Neural cell (in vitro differentiated cells): ENCODE measurements at regions not wholly inside any gene's neighbourhood (a gene's known extent, or its start where the extent isn't known, plus 50 kb on each side); places are given as distances from the start of the nearest gene placed in this dataset.

ENCODE experiments used
- H2AFZ ChIP-seq: fragments of 200-600, 300-800 bp; sonication (generic), shearing (Covaris generic); 2 replicates; pipeline ENCODE4 v1.6.0; 2014; ENCODE audit warnings: low read depth, mild to moderate bottlenecking, antibody characterized with exemption, low read length, moderate library complexity
- H3F3A ChIP-seq: fragments of 200-600 bp; shearing (Covaris generic); 2 replicates; pipeline ENCODE4 v1.6.1; 2016; ENCODE audit warnings: mild to moderate bottlenecking, moderate library complexity, mixed read lengths, antibody characterized with exemption, low read length; ENCODE audit not compliant: insufficient read depth, poor library complexity, severe bottlenecking
- H3K27ac ChIP-seq: fragments of 200-600, 300-800 bp; sonication (generic), shearing (Covaris generic); 2 replicates; pipeline ENCODE4 v1.5.1; 2014; ENCODE audit warnings: mild to moderate bottlenecking, low read length, moderate library complexity
- H3K27me3 ChIP-seq: fragments of 300-800, 200-600 bp; sonication (generic), shearing (Covaris generic); 2 replicates; pipeline ENCODE4 v1.6.0; 2014; ENCODE audit warnings: mild to moderate bottlenecking, low read depth, low read length, moderate library complexity; ENCODE audit not compliant: insufficient read depth
- H3K36me3 ChIP-seq: fragments of 300-800, 200-600 bp; sonication (generic), shearing (Covaris generic); 2 replicates; pipeline ENCODE4 v1.5.1; 2014; ENCODE audit warnings: mild to moderate bottlenecking, antibody characterized with exemption, low read length, moderate library complexity; ENCODE audit not compliant: insufficient read depth
- H3K4me2 ChIP-seq: fragments of 300-800, 200-600 bp; sonication (generic), shearing (Covaris generic); 2 replicates; pipeline ENCODE4 v1.6.0; 2014; ENCODE audit warnings: mild to moderate bottlenecking, low read length
- H3K4me3 ChIP-seq: fragments of 300-800, 200-600 bp; sonication (generic), shearing (Covaris generic); 2 replicates; pipeline ENCODE4 v1.5.1; 2014; ENCODE audit warnings: mild to moderate bottlenecking, low read length, moderate library complexity
- H3K79me2 ChIP-seq: fragments of 200-600 bp; shearing (Covaris generic); replicated peaks from 2 replicates; pipeline ENCODE4 v1.6.0; 2014; ENCODE audit warnings: mild to moderate bottlenecking, low read length, moderate library complexity; ENCODE audit not compliant: insufficient read depth
- H3K9ac ChIP-seq: fragments of 300-800, 200-600 bp; sonication (generic), shearing (Covaris generic); 2 replicates; pipeline ENCODE4 v1.6.1; 2016; ENCODE audit warnings: mild to moderate bottlenecking, low read length, mixed read lengths
- H3K9me2 ChIP-seq: fragments of 200-600 bp; shearing (Covaris generic); 2 replicates; pipeline ENCODE4 v1.6.1; 2016; ENCODE audit warnings: mild to moderate bottlenecking, low read length, mixed read lengths; ENCODE audit not compliant: insufficient read depth
- H3K9me3 ChIP-seq: fragments of 200-600, 300-800 bp; sonication (generic), shearing (Covaris generic); 2 replicates; pipeline ENCODE4 v1.6.1; 2016; ENCODE audit warnings: mild to moderate bottlenecking, mixed run types, low read length, moderate library complexity, mixed read lengths
- H4K20me1 ChIP-seq: fragments of 200-600 bp; shearing (Covaris generic); 2 replicates; pipeline ENCODE4 v1.6.1; 2016; ENCODE audit warnings: mild to moderate bottlenecking, mixed run types; ENCODE audit not compliant: insufficient read depth
- EP300 ChIP-seq: fragments of 450-650 bp; conservative IDR thresholded peaks from 2 replicates; pipeline ENCODE4 v1.6.1; 2014; ENCODE audit warnings: antibody characterized with exemption, mild to moderate bottlenecking, moderate library complexity; ENCODE audit not compliant: poor library complexity, severe bottlenecking
- EZH2 ChIP-seq: fragments of 200-600, 300-800 bp; shearing (Covaris generic), sonication (generic); IDR thresholded peaks from 2 replicates; pipeline ENCODE4 v1.6.1; 2014; ENCODE audit warnings: antibody characterized with exemption, low read length, borderline replicate concordance, mild to moderate bottlenecking; ENCODE audit not compliant: insufficient read depth, poor library complexity, severe bottlenecking
- POLR2AphosphoS5 ChIP-seq: IDR thresholded peaks from 2 replicates; pipeline ENCODE4 v1.6.1; 2012
- RAD21 ChIP-seq: fragments of 450-650 bp; conservative IDR thresholded peaks from 2 replicates; pipeline ENCODE4 v1.6.1; 2014; ENCODE audit warnings: antibody characterized with exemption, mild to moderate bottlenecking, moderate library complexity
- SMC3 ChIP-seq: fragments of 450-650 bp; conservative IDR thresholded peaks from 2 replicates; pipeline ENCODE4 v1.6.1; 2014; ENCODE audit warnings: antibody characterized with exemption, mild to moderate bottlenecking, moderate library complexity; ENCODE audit not compliant: poor library complexity
- TF ChIP-seq, protein P1 (sequence below): fragments of 450-650 bp; IDR thresholded peaks from 2 replicates; pipeline ENCODE4 v1.5.1; 2014; ENCODE audit warnings: antibody characterized with exemption, mild to moderate bottlenecking, moderate library complexity; ENCODE audit not compliant: poor library complexity, severe bottlenecking
- TF ChIP-seq, protein P2 (sequence below): IDR thresholded peaks from 2 replicates; pipeline ENCODE4 v1.6.1; 2012; ENCODE audit warnings: borderline replicate concordance

DNA sequence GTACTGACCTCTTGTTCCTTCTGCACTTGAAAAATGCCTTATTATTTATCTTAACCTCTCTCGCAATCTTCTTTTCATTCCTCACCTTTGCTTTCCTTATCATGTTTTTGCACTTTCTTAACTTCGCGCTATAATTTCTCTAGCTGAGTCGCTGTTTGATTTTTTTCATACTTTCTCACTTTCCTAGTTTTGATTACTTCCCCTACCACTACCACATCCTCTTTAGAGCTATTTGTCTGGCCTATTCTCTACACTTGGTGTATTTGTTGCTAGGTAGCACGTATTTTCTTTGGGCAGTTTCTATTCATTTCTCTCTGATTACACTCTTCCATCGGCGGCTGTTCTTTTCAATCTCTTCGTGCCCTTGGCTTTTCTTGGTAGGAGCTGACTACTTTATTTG, 611.8 kb downstream of the BNC2 start:
- no peak overlapping the region for H3K27ac ChIP-seq
- H3K9ac ChIP-seq, result no peak overlapping the region
- H3K9me3 ChIP-seq, result no peaks in the 10 kb centered on the region
- no peak overlapping the region for H2AFZ ChIP-seq
- H3K36me3 ChIP-seq, result no peaks in the 10 kb centered on the region
- H3F3A ChIP-seq, result no peaks in the 10 kb centered on the region
- TF ChIP-seq, protein P1, sequence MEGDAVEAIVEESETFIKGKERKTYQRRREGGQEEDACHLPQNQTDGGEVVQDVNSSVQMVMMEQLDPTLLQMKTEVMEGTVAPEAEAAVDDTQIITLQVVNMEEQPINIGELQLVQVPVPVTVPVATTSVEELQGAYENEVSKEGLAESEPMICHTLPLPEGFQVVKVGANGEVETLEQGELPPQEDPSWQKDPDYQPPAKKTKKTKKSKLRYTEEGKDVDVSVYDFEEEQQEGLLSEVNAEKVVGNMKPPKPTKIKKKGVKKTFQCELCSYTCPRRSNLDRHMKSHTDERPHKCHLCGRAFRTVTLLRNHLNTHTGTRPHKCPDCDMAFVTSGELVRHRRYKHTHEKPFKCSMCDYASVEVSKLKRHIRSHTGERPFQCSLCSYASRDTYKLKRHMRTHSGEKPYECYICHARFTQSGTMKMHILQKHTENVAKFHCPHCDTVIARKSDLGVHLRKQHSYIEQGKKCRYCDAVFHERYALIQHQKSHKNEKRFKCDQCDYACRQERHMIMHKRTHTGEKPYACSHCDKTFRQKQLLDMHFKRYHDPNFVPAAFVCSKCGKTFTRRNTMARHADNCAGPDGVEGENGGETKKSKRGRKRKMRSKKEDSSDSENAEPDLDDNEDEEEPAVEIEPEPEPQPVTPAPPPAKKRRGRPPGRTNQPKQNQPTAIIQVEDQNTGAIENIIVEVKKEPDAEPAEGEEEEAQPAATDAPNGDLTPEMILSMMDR, result no peak
- TF ChIP-seq EZH2 (no peak), RAD21 (no peak), SMC3 (no peak), EP300 (no peak), POLR2AphosphoS5 (no peak)
- H3K4me2 ChIP-seq, result no peak overlapping the region
- H3K9me2 ChIP-seq, result no peaks in the 10 kb centered on the region
- H3K79me2 ChIP-seq, result no peaks in the 10 kb centered on the region
- H3K4me3 ChIP-seq, result no peak overlapping the region
- H4K20me1 ChIP-seq, result no peaks in the 10 kb centered on the region
- no peaks in the 10 kb centered on the region for H3K27me3 ChIP-seq

DNA sequence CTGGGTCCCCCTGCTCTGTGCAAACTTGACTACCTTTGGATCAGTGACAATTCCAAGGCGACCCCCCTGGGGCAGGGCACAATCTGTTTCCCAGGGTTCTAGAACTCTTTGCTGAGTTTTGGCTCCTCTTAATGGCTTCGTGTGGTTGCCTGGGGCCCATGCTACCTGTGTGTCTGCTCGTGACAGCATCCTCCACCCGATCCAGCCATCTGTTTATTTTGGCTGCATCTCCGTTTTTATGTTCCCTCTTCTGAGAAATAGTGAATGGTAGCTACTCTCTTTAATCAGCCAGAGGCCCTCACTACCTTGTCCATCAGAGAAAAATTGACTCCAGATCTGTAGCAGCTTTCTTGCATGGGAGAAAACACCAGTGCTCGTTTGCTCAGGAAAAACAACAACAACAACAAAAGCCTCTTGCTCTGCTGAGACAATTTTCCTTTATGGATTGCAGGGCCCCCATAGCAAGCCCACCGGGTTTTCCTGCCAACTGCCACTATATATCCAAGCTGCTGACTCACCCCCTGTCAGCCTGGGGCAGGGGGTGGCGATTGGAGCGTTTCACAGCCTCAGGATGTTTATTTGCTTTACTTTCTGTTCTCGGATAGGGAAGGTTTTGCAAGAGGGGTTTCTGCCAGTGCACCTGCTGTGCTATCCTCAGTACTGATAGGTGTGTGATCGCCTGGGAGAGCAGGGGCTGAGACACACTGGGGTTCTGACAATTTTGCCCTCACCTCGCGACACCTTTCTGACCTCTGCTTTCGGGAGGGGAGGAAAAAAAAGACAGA, 607.8 kb downstream of the BNC2 start:
- no peak overlapping the region for H3K4me2 ChIP-seq
- H3K27me3 ChIP-seq, result no peaks in the 10 kb centered on the region
- no peak for TF ChIP-seq RAD21
- no peak for TF ChIP-seq SMC3
- no peak for TF ChIP-seq EP300
- TF ChIP-seq, protein P1, result no peak
- TF ChIP-seq EZH2, result no peak
- no peak for TF ChIP-seq POLR2AphosphoS5
- TF ChIP-seq, protein P2, sequence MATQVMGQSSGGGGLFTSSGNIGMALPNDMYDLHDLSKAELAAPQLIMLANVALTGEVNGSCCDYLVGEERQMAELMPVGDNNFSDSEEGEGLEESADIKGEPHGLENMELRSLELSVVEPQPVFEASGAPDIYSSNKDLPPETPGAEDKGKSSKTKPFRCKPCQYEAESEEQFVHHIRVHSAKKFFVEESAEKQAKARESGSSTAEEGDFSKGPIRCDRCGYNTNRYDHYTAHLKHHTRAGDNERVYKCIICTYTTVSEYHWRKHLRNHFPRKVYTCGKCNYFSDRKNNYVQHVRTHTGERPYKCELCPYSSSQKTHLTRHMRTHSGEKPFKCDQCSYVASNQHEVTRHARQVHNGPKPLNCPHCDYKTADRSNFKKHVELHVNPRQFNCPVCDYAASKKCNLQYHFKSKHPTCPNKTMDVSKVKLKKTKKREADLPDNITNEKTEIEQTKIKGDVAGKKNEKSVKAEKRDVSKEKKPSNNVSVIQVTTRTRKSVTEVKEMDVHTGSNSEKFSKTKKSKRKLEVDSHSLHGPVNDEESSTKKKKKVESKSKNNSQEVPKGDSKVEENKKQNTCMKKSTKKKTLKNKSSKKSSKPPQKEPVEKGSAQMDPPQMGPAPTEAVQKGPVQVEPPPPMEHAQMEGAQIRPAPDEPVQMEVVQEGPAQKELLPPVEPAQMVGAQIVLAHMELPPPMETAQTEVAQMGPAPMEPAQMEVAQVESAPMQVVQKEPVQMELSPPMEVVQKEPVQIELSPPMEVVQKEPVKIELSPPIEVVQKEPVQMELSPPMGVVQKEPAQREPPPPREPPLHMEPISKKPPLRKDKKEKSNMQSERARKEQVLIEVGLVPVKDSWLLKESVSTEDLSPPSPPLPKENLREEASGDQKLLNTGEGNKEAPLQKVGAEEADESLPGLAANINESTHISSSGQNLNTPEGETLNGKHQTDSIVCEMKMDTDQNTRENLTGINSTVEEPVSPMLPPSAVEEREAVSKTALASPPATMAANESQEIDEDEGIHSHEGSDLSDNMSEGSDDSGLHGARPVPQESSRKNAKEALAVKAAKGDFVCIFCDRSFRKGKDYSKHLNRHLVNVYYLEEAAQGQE, result no peak
- no peaks in the 10 kb centered on the region for H3K9me2 ChIP-seq
- H3F3A ChIP-seq, result no peaks in the 10 kb centered on the region
- H3K27ac ChIP-seq, result no peak overlapping the region
- no peaks in the 10 kb centered on the region for H4K20me1 ChIP-seq
- H3K79me2 ChIP-seq, result no peaks in the 10 kb centered on the region
- H3K9me3 ChIP-seq, result no peaks in the 10 kb centered on the region
- no peak overlapping the region for H2AFZ ChIP-seq
- H3K36me3 ChIP-seq, result no peaks in the 10 kb centered on the region
- H3K4me3 ChIP-seq, result no peak overlapping the region
- H3K9ac ChIP-seq, result no peak overlapping the region
